Bronchial epithelial cell (primary cell): ENCODE measurements at regions not wholly inside any gene's neighbourhood (a gene's known extent, or its start where the extent isn't known, plus 50 kb on each side); places are given as distances from the start of the nearest gene placed in this dataset.
A peak's percentile ranks its signal among the peaks of the same experiment; 100 is the strongest.

ENCODE experiments used
- DNase-seq: peaks from one replicate; pipeline ENCODE4 v3.0.0-alpha.2; 2010; ENCODE audit warnings: low read depth
- FAIRE-seq: peaks from 2 replicates; lab custom pipeline; 2011; peaks lifted over from hg19 to GRCh38; lab: Jason Lieb, UNC
- H3K27me3 ChIP-seq: 2 replicates; pipeline ENCODE4 v1.5.1; 2011; ENCODE audit warnings: low read length; ENCODE audit not compliant: control insufficient read depth, insufficient read depth
- H3K36me3 ChIP-seq: 2 replicates; pipeline ENCODE4 v1.5.1; 2011; ENCODE audit warnings: low read length; ENCODE audit not compliant: control insufficient read depth, insufficient read depth
- H3K4me3 ChIP-seq: 2 replicates; pipeline ENCODE4 v1.5.1; 2011; ENCODE audit warnings: mild to moderate bottlenecking, low read depth, low read length, control low read depth
- CTCF ChIP-seq: IDR thresholded peaks from 2 replicates; pipeline ENCODE4 v1.5.1; 2011; ENCODE audit warnings: mild to moderate bottlenecking, moderate library complexity, low read length, control low read depth, inconsistent platforms; ENCODE audit not compliant: insufficient read depth, severe bottlenecking

DNA sequence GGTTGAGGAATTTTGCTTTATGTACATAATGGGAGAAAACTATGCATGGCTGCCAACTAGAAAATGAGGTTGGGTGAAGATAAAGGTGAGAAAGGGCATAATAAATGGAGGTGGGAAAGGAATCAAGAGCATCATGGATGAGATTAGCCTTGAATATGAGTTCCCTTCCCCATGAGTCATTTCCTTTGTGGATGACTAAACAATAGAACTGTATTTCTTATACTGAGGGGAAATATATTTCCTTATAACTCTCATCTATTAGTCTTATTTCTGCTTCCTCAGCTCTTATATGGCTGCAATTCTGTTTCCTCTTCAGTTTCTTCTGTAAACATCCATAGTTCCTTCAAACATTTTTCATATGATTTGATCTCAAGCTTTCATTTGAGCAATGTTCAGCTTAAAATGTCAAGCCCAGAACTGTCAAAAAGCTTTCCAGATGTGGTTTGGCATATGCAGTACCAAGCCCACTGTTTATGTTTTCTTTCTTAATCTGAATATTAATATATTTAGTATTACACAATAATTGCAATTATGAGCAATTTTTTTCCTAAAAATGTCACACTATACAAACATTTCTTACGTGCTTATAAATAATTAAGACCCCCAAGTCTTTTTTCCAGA lies 100.7 kb upstream of the GRPR start:
- H3K4me3 ChIP-seq: no peak overlapping the region
- TF ChIP-seq CTCF: no peak
- no peaks in the 10 kb centered on the region for H3K27me3 ChIP-seq
- FAIRE-seq (no peak), DNase-seq (peak; percentile 69)
- no peaks in the 10 kb centered on the region for H3K36me3 ChIP-seq

DNA sequence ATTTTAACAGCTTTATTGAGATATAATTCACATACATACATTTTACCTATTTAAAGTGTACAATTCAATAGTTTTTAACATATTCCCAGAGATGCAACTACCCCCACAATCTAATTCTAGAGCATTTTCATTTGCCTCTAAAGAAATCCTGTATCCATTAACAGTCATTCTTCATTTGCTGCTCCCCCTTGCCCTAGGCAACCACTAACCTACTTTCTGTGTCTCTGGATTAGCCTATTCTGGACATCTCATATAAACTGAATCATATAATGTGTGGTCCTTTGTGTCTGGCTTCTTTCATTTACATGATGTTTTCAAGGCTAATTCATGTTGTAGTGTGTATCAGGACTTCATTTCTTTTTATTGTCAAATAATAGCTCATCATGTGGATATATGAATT lies 105.1 kb upstream of the GRPR start:
- no peaks in the 10 kb centered on the region for H3K27me3 ChIP-seq
- DNase-seq (no peak), FAIRE-seq (no peak)
- no peak for TF ChIP-seq CTCF
- no peak overlapping the region for H3K4me3 ChIP-seq
- no peaks in the 10 kb centered on the region for H3K36me3 ChIP-seq

DNA sequence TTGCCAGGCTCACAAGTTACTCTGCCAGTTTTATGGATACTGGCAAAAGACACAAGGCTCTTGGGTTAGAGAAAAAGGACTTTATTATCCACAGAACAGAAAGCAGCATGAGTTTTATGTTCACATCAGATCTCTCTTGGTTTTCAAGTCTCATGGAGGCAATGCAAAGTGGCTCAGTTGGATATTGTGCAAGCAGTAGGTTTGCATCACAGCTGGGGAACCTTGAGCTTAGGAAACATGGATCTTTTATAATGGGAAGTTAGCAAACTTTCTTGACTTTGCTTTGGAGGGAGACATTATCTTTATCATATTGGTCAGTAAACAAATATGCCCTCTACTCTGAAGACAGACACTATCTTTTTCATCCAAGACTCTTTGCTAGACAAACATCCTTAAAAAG lies 109.2 kb upstream of the GRPR start:
- TF ChIP-seq CTCF: no peak
- H3K36me3 ChIP-seq: no peaks in the 10 kb centered on the region
- FAIRE-seq (no peak), DNase-seq (no peak)
- no peaks in the 10 kb centered on the region for H3K27me3 ChIP-seq
- no peak overlapping the region for H3K4me3 ChIP-seq

DNA sequence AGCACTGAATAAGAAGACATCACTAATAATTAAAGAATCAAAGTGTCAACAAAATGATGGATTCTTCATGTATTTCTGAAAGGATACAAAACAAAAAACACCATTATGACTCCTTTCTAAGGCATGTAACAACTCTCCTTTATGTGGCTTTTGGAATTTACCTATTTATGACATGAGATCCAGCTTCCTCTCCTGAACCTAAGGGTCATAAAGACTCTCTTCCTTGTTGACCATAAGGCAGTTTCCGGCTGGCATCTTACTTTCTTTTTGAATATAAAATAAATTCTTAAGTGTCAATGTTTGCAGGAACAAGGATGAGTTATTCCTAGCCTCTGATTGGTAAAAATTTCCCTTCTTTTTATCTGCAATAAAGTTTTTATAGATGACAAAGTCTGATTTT lies 111.1 kb upstream of the GRPR start:
- Histone ChIP-seq H3K36me3 (no peaks in the 10 kb centered on the region), H3K27me3 (no peaks in the 10 kb centered on the region), H3K4me3 (no peak overlapping the region)
- FAIRE-seq: no peak
- TF ChIP-seq CTCF: no peak
- no peak for DNase-seq

DNA sequence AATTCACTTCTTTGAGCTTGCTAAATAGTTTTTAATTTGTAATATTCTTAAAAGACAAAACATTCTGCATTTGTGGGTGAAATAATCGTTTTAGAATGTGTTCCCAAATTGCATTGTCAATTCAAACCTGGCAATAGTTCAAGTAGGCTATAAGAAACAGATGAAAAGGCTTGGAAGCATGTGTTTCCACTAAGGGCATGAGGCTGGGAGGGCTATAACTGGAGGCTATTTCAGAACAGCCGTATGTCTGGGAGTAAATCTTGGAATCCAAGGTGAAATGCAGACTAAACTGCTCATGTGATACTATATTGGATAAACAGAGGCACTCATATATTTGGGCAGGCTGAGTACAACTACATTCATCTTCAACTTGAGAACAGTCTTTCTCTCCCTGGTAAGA lies 117.4 kb upstream of the GRPR start:
- DNase-seq (no peak), FAIRE-seq (no peak)
- H3K4me3 ChIP-seq: no peak overlapping the region
- no peak for TF ChIP-seq CTCF
- H3K27me3 ChIP-seq: no peaks in the 10 kb centered on the region
- H3K36me3 ChIP-seq: no peaks in the 10 kb centered on the region

- H3K4me3 ChIP-seq: no peak overlapping the region
- FAIRE-seq (no peak), DNase-seq (peak; percentile 48)
Observed at GRCh38 chrX:16002185-16002584, 121.2 kb upstream of the GRPR start.

More at GRCh38 chrX:16002185-16002584, 121.2 kb upstream of the GRPR start:
- no peaks in the 10 kb centered on the region for H3K36me3 ChIP-seq
- H3K27me3 ChIP-seq: no peaks in the 10 kb centered on the region
- TF ChIP-seq CTCF: no peak
